Activated CD4-positive, alpha-beta T cell treated with anti-CD3 and anti-CD28 coated beads for 48 hours (primary cell): ENCODE measurements at regions not wholly inside any gene's neighbourhood (a gene's known extent, or its start where the extent isn't known, plus 50 kb on each side); places are given as distances from the start of the nearest gene placed in this dataset.

Experiments used
- DNase-seq: peaks from one replicate; pipeline ENCODE4 v3.0.0-alpha.2; 2020

DNA sequence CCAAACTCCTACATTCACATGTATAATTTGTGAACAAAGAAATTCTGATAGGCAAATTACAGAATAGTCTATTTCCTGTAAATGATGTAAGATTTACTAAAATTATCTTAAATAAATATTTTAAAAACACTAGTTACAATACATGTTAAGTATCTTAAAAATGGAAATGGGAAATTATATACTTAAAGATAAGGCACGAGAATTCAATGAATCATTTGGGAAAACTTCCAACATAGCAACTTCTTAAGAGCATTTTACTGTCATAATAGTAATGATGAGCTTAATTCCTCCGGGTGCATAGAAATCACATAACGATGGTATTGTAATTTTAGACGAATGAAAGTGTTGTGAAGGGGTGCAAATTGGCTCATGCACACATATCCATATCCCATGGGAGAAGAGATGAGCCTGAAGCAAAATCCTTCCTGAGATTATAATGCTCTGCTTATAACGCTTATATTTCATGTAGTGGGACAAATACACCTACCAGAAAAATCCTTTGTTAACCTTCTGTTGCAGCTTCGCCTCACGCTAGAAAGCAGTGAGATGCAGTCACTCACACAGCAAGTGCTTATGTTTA lies 873.5 kb downstream of the PDHA2 start:
- DNase-seq: no peak

DNA sequence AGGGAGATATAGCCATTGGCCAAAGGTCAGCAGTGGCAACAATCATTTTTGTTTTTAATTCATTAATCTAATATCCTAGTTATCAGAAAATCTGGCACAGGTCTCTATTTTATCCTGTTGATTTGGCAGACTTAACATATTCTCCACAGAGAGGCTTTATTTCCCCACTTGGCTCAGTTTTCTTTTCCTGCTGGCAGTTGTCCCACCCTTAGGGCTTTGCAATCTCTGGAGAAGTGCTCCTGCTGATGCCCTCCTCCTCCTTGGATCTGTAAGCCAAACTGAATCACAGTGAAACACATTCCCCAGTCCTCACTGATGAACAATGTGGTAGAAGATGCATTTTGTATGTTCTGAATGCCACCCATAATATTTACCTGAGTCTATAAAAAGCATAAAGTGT lies 889.7 kb downstream of the PDHA2 start:
- DNase-seq: no peak

DNA sequence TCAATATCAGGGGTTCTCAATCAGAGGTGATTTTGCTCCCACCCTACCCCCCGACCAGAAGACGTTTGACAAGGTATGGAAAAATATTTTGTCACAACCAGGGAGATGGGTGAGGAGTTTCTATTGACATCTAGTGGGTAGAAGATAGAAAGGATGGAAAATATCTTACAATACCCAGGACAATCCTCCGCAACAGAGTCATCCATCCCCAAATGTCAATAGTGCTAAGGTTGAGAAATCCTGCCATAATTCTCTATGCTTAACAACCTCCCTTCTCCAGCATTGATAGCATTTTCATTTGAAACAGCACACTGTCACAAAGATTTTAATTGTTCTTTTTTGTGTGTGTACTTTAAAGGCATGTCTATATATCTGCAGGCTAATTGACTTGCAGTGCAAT lies 890.5 kb downstream of the PDHA2 start:
- DNase-seq: no peak

DNA sequence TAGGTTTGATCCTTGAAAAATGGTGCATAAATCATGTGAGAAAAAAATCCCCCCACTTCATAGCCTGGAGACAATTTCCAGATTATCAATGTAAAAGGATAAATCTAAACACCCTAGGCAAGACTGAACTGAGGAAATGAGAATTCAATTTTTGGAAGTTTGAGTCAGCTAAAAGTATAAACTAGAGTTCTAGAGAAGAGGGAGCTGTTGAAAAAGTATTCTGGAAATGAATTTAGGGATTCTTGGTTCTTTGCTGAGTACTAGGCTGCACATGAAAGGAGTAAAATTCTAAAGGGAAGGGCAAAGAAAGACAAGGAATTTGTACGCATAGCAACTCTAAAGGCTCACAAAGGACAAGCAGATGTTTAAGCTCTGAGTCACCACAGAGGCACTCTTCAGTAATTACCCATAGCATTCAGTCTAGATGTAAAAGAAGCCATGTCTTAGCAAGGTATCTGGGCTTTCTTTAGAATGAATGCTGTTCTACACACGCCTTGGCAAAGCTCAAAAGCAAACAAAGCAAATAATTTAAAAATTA lies 896.5 kb downstream of the PDHA2 start:
- DNase-seq: no peak

DNA sequence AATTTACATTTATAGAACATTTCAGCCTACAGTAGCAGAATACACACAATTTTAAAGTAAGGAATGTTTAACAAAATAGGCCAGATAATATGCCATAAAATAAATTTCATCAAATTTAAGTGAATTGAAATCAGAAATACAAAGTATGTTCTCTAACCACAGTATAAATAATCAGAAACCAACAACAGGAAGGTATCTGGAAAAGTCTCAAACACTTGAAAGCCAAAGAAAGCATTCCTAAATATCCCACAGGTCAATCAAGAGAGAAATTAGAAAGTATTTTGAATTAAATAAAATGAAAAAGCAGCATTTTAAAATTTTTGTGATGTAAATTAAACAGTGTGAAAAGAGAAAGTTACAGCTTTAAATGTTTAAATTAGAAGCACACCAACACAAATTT lies 899.2 kb downstream of the PDHA2 start:
- no peak for DNase-seq

DNA sequence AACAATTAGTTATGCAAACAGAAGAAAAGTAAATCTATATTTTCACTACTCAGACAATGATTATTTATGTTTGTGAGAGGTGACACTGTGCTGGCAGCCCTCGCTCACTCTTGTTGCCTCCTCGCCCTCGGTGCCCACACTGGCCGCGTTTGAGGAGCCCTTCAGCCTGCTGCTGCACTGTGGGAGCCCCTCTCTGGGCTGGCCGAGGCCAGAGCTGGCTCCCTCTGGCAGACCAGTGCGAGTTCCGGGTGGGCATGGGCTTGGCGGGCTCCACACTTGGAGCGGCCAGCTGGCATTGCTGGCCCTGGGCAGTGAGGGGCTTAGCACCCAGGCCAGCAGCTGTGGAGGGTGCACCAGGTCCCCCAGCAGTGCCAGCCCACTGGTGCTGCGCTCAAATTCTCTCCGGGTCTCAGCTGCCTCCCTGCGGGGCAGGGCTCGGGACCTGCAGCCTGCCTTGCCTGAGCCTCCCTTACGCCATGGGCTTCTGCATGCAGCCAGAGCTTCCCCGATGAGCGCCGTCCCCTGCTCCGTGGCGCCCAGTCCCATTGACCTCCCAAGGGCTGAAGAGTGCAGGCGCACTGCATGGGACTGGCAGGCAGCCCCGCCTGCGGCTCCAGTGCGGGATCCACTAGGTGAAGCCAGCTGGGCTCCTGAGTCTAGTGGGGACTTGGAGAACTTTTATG lies 902.6 kb downstream of the PDHA2 start:
- no peak for DNase-seq

DNA sequence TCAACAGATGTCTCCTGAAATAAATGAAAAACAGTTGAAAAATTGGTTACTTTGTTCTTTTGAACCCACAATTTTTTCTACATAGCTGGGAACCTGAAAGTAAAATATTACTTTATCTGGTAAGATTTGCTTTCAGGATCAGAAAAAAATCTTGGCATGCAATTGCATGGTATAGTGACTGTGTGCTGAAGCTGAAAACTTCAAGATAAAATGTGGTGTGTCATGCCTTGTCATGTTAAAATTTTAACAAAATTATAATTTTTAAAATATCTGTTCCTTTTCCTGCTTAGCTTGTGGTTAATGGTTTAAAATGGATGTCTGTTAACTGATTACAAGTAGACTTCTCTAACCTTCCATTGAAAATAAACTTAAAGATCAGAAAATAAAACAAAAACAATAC lies 904.8 kb downstream of the PDHA2 start:
- no peak for DNase-seq

DNA sequence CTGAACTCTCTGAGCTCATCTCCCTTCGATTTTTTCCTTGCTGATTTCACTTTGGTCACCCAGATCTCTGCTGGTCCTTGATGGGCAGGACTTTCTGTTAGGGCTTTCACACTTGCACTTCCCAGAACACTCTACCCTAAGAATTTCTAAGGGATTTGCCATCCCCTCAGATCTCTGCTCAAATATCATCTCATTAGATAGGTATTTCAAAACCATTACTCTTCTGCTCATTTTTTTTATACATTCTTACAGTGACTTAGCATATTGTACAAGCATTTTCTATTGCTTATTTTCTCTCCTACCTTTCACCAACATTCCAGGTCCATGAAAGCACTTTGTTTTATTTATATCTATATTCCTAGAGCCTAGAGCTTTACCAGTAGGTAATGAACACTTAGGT lies 913.3 kb downstream of the PDHA2 start:
- no peak for DNase-seq

DNA sequence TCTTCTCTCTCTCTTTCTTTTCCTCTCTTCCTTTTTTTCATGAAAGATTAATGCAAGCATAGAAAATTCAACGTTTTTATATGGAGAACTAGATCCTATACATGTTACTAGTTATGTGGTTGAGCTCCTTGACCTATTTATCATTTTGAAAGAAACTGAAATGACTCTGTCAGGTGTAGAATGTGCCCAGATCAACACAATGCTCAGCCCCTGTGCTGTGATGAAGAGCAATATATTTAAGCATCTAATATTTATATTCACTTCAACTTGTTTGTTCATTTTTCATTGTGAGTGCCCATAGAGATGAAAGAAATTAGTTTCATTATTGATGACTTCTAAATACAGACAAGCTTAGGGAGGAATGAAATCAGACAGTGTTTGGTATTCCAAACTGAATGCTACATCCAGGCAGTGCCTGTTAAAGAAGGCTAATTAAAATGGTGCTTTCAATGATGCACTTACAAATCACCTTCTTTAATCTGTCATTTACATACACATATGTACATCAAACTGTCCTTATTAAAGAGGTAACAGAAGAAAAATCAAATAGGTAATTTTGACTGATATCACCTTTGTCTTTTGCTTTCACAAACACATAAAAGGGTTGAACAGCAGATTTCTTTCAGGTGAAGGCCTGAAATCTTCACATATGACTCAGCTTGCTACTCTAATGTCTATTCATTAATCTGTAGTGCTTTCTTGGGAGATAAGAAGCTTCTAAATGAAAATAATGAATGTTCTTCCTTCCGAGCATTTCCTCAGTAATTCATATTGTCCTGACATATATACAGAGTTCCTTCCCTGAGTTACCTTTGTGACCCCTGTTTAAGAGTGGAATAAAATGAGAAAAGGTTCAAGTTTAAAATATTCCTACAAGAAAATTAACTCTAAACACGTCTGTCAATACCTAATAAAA lies 915.9 kb downstream of the PDHA2 start:
- no peak for DNase-seq

DNA sequence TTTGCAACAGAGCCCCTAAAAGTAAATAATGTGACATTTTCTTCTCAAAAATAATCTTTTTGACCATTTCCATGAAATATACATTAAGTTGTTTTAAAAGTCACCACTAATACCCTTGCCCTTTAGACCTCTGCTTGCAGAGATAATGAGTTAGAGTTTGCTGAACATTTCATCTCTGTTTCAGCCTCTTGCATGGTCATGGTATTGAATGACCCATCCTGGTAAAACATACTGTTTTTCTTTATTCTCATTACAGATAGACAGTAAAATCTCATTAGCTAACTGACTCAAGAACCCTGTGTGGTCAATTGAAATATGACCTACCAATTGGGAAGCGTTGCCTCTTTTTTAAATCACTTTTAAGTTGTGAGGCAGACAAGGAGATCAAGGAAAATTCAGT lies 916.7 kb downstream of the PDHA2 start:
- no peak for DNase-seq

DNA sequence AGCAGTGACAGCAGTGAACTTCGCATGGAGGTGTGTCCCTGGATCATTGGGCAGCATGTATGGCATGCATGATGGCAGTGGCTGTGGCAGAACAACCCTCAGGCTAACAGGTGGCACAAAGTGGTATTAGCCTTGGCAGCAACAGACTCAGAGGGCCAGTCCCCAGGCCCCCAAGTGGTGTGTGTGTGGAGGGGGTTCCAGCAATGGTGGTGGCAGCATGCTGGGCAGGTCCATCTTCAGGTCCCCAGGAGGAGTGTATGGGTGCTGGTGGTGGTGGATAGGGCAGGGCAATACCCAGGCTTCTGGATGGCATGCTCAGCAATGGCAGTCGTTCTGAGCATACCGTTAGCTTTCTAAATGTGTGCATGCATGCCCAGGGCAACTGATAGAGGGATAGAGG lies 923.7 kb downstream of the PDHA2 start:
- no peak for DNase-seq

DNA sequence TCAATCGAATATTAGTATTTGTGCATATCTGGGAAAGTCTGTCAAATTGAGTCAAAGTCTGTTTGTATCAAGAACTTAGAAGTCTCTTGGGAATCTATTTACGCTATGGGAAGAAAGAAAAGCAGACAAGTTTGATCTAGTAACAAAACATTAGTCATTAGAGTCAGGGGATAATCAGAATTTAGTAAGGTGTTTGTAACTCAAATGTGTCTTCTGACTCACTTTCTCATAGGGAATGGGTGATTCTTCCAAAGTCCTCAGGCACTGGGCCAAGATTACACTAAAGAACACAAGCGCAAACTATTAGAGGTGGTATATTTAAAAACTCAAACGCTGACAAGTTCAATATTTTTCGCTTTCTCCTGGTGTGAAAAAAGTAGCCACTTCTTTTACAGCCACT lies 926.5 kb downstream of the PDHA2 start:
- no peak for DNase-seq

DNA sequence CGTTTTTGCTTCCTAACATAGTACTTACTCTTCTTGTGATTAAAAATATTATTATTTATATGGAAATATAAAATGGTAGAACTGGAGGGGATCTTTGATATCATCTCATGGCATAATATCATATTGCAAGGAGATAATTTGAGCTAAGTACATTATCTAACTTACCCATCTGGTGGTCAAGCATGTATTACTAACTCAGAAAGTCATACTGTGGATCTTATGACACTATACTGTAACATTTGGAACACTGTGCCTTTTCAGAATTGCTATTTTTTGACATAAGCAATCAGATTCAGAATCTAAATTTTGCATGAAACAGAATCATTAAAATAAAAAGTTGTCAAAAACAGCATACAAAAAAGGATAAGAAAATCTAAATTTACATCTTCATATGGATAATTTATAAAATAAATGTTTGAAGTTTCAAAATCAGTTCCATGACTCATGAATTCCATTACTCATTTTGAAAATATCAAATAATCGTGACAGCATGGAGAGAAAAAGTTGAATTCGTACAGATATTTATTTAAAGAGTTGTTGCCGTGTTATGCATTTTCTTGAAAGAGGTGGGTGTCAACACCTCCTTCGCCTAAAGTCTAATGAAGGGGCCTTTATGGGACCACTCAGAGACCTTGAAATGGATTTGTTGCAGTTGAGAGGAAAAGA lies 928.1 kb downstream of the PDHA2 start:
- no peak for DNase-seq

DNA sequence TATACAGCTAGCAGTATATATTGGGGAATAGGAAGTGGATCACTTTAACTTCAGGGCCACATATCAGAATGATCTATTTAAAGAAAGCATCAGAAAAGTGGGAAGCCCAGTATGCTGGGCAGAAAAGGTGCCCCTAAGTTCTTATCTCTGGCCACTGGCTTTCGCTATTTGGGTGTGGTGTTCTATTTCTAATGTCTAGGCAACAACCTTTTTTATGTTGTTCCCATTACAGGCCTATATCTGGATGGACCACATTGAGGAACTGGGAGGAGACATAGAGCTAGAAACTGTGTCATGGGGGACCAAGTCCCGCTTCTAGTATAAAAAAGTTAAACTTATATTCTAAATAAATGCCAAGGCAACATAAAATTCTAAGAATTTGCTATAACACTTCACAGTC lies 935.6 kb downstream of the PDHA2 start:
- no peak for DNase-seq

DNA sequence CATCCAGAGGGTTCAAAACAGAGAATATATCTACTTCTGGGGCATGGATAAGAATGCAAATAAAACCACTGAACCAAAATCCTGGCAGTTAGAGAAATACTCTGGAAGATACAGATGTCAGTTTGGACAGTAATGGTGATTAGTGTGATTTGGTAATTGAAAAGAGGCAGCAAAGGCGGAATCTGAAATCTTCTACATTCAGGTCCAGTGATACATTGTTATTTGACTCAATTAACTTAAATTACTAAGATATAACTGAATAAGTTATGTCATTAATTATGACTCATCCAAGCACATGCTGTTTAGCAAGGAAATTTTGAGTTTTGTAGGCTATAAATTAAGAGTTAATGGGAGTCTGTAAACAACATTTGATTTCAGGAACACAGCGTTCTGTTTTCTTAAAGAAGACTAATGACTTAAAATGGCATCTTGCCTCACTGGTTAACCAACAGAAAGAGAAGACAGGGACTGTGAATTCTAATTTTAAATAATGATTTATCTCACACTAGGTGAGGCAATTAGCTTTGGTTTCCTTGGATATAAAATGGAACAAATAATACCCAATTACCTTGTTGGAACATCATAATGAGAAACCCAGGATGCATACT lies 937.1 kb downstream of the PDHA2 start:
- no peak for DNase-seq

DNA sequence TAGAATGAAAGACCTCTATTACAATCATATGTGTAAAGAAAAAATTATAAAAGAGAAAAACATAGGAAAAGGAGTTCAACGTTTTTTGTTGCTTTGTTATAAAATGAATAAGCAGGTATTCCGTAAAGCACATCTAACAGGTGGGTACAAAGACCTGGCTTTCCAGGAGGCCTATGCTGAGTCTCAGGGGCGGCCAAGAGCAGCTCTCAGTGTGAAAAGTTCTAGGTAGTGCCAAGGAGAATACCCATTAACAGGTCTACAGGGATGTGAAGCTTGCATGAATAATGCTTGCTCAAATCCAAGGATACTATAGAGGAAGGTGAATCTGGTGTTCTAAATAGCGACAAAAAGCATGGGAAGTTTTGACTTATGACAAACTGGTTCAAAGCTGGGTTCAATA lies 944.4 kb downstream of the PDHA2 start:
- no peak for DNase-seq

DNA sequence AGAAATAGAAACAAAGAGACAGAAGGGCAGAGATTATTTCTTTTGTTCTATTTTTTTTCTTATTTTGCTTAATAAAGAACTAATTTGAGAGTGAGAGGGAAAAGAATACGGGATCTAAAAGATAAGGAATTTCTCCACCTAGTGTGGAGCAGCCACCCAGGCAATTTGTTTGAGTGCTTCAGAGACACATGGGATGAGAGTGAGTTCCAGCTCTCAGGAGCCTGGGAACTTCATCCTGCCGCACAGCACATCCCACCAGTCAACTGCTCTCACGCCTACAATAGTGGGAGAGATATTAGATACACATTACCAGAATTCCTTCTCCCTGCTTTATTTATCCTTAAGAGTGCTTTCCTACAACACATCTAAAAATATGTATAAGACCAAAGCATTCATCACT lies 946.4 kb downstream of the PDHA2 start:
- no peak for DNase-seq

DNA sequence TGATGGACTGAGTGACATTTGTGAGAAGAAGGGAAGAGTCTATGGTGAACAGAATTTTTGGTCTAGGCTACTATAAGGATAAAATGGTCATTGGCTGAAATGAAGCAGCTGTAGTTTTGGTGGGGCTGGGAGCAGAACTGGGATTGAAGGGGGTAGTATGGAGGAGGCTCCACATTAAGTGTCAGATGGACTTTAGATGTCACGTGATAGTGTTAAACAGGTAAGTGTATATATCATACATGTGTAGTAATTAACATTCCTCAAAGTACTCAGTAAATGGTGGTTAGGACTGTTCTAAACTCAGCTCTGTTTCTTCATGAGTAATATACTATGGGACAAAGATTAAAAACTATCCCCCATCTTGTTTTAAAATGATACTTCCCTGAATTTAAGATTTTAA lies 947.9 kb downstream of the PDHA2 start:
- no peak for DNase-seq

DNA sequence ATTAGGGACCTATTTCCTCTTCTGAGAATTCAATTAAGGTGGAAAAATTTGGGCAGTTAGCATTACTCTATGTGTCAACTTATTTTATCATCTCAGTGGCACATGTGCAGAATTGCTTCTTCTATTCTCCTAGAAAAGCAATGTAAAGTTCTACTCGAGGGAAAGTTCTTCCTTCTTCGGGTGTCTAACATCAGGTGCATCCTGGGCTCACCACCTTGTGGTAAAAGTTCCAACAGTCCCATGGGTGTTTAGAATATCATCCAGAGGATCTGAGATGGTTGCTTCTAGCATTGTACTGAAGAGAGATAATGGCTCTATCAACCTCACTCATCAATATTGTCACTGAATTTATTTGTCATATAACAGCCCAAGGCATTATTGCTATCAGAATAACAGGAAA lies 969.7 kb downstream of the PDHA2 start:
- no peak for DNase-seq

DNA sequence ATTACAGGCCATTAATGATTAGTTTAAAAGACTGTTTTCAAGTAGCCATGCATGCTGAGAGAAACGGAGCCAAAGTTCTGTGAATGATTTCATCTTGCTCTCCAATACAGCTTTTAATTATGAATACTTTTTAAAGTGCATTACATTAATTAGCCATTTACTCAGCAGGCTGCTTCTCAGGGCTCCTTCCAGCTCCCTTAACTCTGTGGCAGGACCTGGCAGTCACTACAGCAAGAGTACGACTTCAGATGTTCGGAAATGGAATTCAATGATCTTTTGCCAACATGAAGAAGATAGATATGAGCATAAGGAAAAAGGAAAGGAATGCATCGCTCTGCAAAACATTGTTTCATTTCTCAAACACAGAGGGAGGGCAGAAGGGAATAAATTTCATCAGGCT lies 987.2 kb downstream of the PDHA2 start:
- DNase-seq: no peak

DNA sequence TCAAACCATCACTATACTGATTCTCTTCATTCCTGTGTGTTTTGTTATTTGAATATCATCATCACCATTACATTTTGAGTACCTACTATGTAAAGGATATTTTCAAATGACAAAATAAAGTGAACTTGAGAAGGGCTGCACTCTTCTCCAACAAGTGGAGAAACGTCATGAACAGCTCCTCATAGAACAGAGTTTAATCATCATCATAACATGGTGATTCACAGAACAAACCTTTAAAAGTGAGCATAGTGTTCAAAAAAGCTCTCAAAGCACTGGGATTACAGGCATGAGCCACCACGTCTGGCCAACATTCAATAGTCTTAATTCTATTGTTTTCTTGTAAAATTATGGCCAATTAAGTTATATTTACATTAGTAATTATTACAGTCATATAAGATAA lies 993.9 kb downstream of the PDHA2 start:
- no peak for DNase-seq

DNA sequence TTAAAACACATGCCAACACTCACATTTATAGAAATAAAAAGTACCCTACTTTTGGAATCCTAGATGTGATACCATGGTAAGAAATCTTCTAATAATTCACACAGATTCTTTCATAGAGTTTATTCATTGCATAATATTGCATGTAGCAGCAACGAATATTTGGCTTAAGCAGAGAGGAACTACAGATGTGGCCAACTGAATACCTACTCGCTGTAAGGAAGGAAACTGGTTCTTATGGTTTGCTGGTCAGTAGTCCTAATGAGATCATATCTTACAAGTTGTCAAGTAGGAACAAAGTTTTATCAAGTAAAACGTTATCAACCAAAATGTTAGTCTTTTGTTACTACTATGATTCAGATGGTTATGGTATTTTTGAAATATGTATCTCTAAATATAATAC lies 996.1 kb downstream of the PDHA2 start:
- no peak for DNase-seq

DNA sequence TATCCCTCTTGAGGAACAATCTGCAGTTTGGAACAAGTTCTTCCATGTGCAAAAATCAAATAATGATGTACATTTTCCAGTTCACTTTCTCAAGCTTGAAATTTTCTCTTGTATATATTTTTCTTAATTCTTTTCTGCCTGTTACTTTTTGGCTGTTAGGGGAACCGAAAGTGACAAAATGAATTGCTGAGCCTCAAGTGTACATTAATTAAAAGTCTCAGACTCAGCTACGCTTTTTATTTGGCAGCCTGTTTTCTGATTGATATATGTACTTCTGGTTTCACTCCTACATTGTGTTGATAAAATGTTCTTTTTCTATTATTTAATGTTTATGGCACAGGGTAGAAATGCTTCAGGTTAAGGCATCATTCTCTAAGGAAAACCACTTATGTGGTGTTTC lies 999.5 kb downstream of the PDHA2 start:
- no peak for DNase-seq
